GM12878 (cell line): ENCODE measurements at regions not wholly inside any gene's neighbourhood (a gene's known extent, or its start where the extent isn't known, plus 50 kb on each side); places are given as distances from the start of the nearest gene placed in this dataset.

Experiments used
- ATAC-seq: fragments of 200-7000 bp; cut with Tn5 transposase; 3 replicates; pipeline ENCODE4 v1.9.1; 2020; ENCODE audit warnings: mild to moderate bottlenecking, moderate library complexity
- BruUV-seq: library from RNA; stranded (reverse); fragments of 400-500 nt; replicated peaks from 2 replicates; lab custom pipeline; 2021; lab: Mats Ljungman, UMichigan
- CTCF ChIA-PET: fragments of 300-600 bp; sonication (Branson Sonifier 250); formaldehyde crosslinking; extraction: SDS; loops from one replicate; lab custom pipeline; 2021; ENCODE audit warnings: inconsistent platforms; lab: Yijun Ruan, JAX
- POLR2A ChIA-PET: fragments of 350-600 bp; formaldehyde crosslinking; extraction: SDS; loops from one replicate; lab custom pipeline; 2021; ENCODE audit warnings: inconsistent platforms; lab: Charles Lee
- RAD21 ChIA-PET: fragments of 300-600 bp; sonication (Branson Sonifier 250); formaldehyde crosslinking; loops from one replicate; lab custom pipeline; 2023; ENCODE audit warnings: antibody characterized with exemption; ENCODE audit not compliant: unreplicated experiment; lab: Charles Lee
- SMC1A ChIA-PET: fragments of 300-600 bp; sonication (Branson Sonifier 250); formaldehyde crosslinking; loops from one replicate; lab custom pipeline; 2023; ENCODE audit not compliant: unreplicated experiment, uncharacterized antibody; lab: Charles Lee
- DNase-seq: peaks from one replicate; pipeline ENCODE4 v3.0.0-alpha.2; 2011; ENCODE audit warnings: low read depth, low spot score
- FAIRE-seq: peaks from 3 replicates; lab custom pipeline; 2011; peaks lifted over from hg19 to GRCh38; lab: Jason Lieb, UNC
- H2AFZ ChIP-seq: 2 replicates; pipeline ENCODE4 v1.6.0; 2011; ENCODE audit warnings: low read depth, low read length, control low read depth; ENCODE audit not compliant: control insufficient read depth
- H3K27ac ChIP-seq: 2 replicates; pipeline ENCODE4 v1.5.1; 2011; ENCODE audit warnings: control low read depth; ENCODE audit not compliant: control insufficient read depth, insufficient read depth
- H3K27me3 ChIP-seq, 2 experiments: replicated peaks in 1 of 2; 2 replicates each; pipeline versions ENCODE4 v1.6.0 to v1.6.1; 2011; ENCODE audit warnings: low read length in 1 of 2; ENCODE audit not compliant: control insufficient read depth in 2 of 2, insufficient read depth in 2 of 2
- H3K36me3 ChIP-seq, 2 experiments: 2 replicates each; pipeline ENCODE4 v1.5.1; 2011; ENCODE audit warnings: low read length in 1 of 2; ENCODE audit not compliant: control insufficient read depth in 2 of 2, insufficient read depth in 2 of 2
- H3K4me1 ChIP-seq: 2 replicates; pipeline ENCODE4 v1.6.1; 2011; ENCODE audit warnings: mild to moderate bottlenecking, low read length, moderate library complexity, mixed read lengths; ENCODE audit not compliant: control insufficient read depth, insufficient read depth
- H3K4me2 ChIP-seq: 2 replicates; pipeline ENCODE4 v1.6.0; 2011; ENCODE audit warnings: control low read depth; ENCODE audit not compliant: control insufficient read depth, insufficient read depth
- H3K4me3 ChIP-seq: fragments of 200-600 bp; sonication (generic); 2 replicates; pipeline ENCODE4 v1.5.1; 2016
- H3K79me2 ChIP-seq: 2 replicates; pipeline ENCODE4 v1.6.0; 2011; ENCODE audit warnings: low read length; ENCODE audit not compliant: control insufficient read depth, insufficient read depth
- H3K9ac ChIP-seq: 2 replicates; pipeline ENCODE4 v1.8.0; 2011; ENCODE audit warnings: low read length, control low read depth, mixed read lengths; ENCODE audit not compliant: control insufficient read depth, insufficient read depth
- H3K9me3 ChIP-seq: replicated peaks from 3 replicates; pipeline ENCODE4 v1.5.1; 2011; ENCODE audit warnings: mild to moderate bottlenecking, low read length; ENCODE audit not compliant: control insufficient read depth, insufficient read depth
- H4K20me1 ChIP-seq: 2 replicates; pipeline ENCODE4 v1.6.0; 2011; ENCODE audit not compliant: control insufficient read depth, insufficient read depth
- BRCA1 ChIP-seq: IDR thresholded peaks from 2 replicates; pipeline ENCODE4 v1.6.1; 2011; ENCODE audit warnings: low read depth, low read length, improper control_type of control experiment
- CREM ChIP-seq: IDR thresholded peaks from 2 replicates; pipeline ENCODE4 v1.6.1; 2014; ENCODE audit warnings: antibody characterized with exemption, low read depth
- EZH2 ChIP-seq: IDR thresholded peaks from 2 replicates; pipeline ENCODE4 v1.6.1; 2012; ENCODE audit warnings: low read depth, mild to moderate bottlenecking, control low read depth, inconsistent platforms, low read length, borderline replicate concordance; ENCODE audit not compliant: control insufficient read depth
- FOXM1 ChIP-seq: IDR thresholded peaks from 2 replicates; pipeline ENCODE4 v1.6.1; 2012; ENCODE audit warnings: low read depth, mild to moderate bottlenecking, inconsistent platforms, low read length, moderate library complexity
- GABPA ChIP-seq: IDR thresholded peaks from 2 replicates; pipeline ENCODE4 v1.6.1; 2014; ENCODE audit warnings: antibody characterized with exemption, low read depth, mild to moderate bottlenecking, inconsistent platforms
- HDAC2 ChIP-seq: fragments of 200-600 bp; sonication (generic); IDR thresholded peaks from 2 replicates; pipeline ENCODE4 v1.6.1; 2017
- IKZF1 ChIP-seq: fragments of 450-650 bp; conservative IDR thresholded peaks from 2 replicates; pipeline ENCODE4 v1.6.1; 2017; ENCODE audit warnings: antibody characterized with exemption, mild to moderate bottlenecking
- IRF4 ChIP-seq: IDR thresholded peaks from 2 replicates; pipeline ENCODE4 v1.6.1; 2011; ENCODE audit warnings: low read depth, low read length
- KAT2A ChIP-seq: conservative IDR thresholded peaks from 2 replicates; pipeline ENCODE4 v1.6.1; 2011; ENCODE audit warnings: low read depth, low read length; ENCODE audit not compliant: control insufficient read depth
- NFIC ChIP-seq: IDR thresholded peaks from 2 replicates; pipeline ENCODE4 v1.6.1; 2012; ENCODE audit warnings: low read depth, mild to moderate bottlenecking, inconsistent platforms, low read length, moderate library complexity
- PAX8 ChIP-seq: fragments of 450-650 bp; IDR thresholded peaks from 2 replicates; pipeline ENCODE4 v1.6.1; 2017; ENCODE audit warnings: mild to moderate bottlenecking, moderate library complexity
- SMAD5 ChIP-seq: IDR thresholded peaks from 2 replicates; pipeline ENCODE4 v1.6.1; 2016; ENCODE audit warnings: antibody characterized with exemption, low read depth
- TAF1 ChIP-seq: IDR thresholded peaks from 2 replicates; pipeline ENCODE4 v1.6.1; 2011; ENCODE audit warnings: mild to moderate bottlenecking, low read depth, low read length, borderline replicate concordance
- ZNF207 ChIP-seq: fragments of 450-650 bp; IDR thresholded peaks from 2 replicates; pipeline ENCODE4 v1.6.1; 2014; ENCODE audit warnings: antibody characterized with exemption, mild to moderate bottlenecking, borderline replicate concordance
- ZNF384 ChIP-seq: IDR thresholded peaks from 2 replicates; pipeline ENCODE4 v1.6.1; 2012; ENCODE audit warnings: low read depth, mild to moderate bottlenecking, low read length, improper control_type of control experiment, borderline replicate concordance
- WGBS: methylation state at CpG from one replicate; pipeline ENCODE4 v1.1.6; 2016; ENCODE audit warnings: low lambda C conversion rate; ENCODE audit not compliant: insufficient replicate concordance, insufficient coverage; ENCODE audit errors: missing lambda C conversion rate; 5-methylcytosine and 5-hydroxymethylcytosine counted together
- in situ Hi-C: fragments of 300-500 bp; cut with MboI; formaldehyde crosslinking; loops from 9 replicates; pipeline ENCODE4 v1.14.3; 2018; ENCODE audit warnings: mixed read lengths
- intact Hi-C: fragments of 100-400 bp; cut with micrococcal nuclease; formaldehyde crosslinking; loops from one replicate; pipeline ENCODE4 v1.14.2; 2022; ENCODE audit not compliant: unreplicated experiment
- TF ChIP-seq, protein P1 (sequence below), 3 experiments: IDR thresholded peaks in 2 of 3; conservative IDR thresholded peaks in 1 of 3; 2 replicates each; pipeline ENCODE4 v1.5.1; 2011; ENCODE audit warnings: low read depth in 3 of 3, low read length in 3 of 3, mild to moderate bottlenecking in 3 of 3, control low read depth in 2 of 3, moderate library complexity in 2 of 3, inconsistent platforms in 1 of 3, mixed read lengths in 1 of 3; ENCODE audit not compliant: control insufficient read depth in 2 of 3, insufficient read depth in 1 of 3; ENCODE audit errors: extremely low read depth in 1 of 3
- TF ChIP-seq, protein P2 (sequence below): fragments of 450-650 bp; IDR thresholded peaks from 2 replicates; pipeline ENCODE4 v1.6.1; 2017; ENCODE audit warnings: mild to moderate bottlenecking, low read depth, inconsistent platforms; ENCODE audit not compliant: poor library complexity, severe bottlenecking
- TF ChIP-seq, protein P3 (sequence below): IDR thresholded peaks from 2 replicates; pipeline ENCODE4 v1.6.1; 2012; ENCODE audit warnings: low read length, inconsistent platforms

DNA sequence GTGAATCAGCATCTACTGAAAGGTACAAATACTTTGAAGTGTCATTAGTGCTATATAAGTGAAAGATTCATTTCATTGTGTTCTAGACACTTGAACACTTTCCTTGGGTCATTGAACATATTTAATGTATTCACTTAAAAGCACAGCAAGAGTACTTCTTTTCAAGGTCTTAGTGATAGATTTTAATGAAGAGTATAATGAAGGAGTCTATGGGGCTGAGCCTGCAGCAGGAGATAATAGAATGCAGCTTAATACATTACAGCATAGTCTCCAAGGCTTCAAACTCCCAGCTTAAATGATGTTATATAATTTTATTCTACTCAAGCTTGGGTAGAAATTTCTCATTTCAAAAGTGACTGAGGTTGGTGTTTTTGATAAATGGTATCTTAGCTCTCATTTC lies 66.1 kb upstream of the VEGFC start (continued):
- TF ChIP-seq FOXM1 (no peak), IRF4 (no peak)

DNA sequence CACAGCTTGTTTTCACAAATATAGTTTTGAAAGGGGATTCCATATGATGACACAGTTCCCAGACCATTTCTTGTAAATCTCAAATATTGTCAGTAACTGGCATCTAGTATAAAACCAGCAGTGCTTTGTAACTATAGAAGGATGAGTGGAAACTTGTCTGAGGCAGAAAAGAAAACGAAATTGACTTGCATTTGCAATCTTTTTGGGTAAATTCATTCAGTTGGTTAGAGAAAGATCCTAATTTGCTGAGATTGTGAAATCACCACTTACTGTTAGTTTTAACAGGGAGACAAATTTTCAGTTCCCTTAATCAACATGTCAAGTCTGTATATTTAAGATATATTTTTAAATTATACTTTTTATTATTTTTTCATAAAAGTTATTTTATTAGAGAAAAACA lies 71.5 kb upstream of the VEGFC start:
- DNase-seq (no peak), ATAC-seq (no peak), FAIRE-seq (no peak)
- no peaks in the 10 kb centered on the region for H3K9me3 ChIP-seq
- ChIA-PET SMC1A (interaction anchor here (1.2 kb wide), 1 partner anchor 26 kb away, joined by 3 read pairs; no protein-coding TSS in a partner anchor), POLR2A (no interaction called here), CTCF (no interaction called here), RAD21 (no interaction called here)
- no peaks in the 10 kb centered on the region for H3K36me3 ChIP-seq
- no peaks in the 10 kb centered on the region for H3K4me1 ChIP-seq
- no peak overlapping the region for H3K27ac ChIP-seq
- WGBS, result 0% methylated on average over 1 of the region's 1 CpG
- H3K27me3 ChIP-seq, result no peaks in the 10 kb centered on the region
- intact Hi-C loops (no loop called here), in situ Hi-C loops (no loop called here)
- no peak overlapping the region for H2AFZ ChIP-seq
- H4K20me1 ChIP-seq, result no peaks in the 10 kb centered on the region
- H3K4me2 ChIP-seq, result no peak overlapping the region
- no TSS peak for BruUV-seq
- H3K79me2 ChIP-seq, result no peaks in the 10 kb centered on the region
- H3K9ac ChIP-seq, result no peak overlapping the region
- no peak overlapping the region for H3K4me3 ChIP-seq
- TF ChIP-seq, protein P1, sequence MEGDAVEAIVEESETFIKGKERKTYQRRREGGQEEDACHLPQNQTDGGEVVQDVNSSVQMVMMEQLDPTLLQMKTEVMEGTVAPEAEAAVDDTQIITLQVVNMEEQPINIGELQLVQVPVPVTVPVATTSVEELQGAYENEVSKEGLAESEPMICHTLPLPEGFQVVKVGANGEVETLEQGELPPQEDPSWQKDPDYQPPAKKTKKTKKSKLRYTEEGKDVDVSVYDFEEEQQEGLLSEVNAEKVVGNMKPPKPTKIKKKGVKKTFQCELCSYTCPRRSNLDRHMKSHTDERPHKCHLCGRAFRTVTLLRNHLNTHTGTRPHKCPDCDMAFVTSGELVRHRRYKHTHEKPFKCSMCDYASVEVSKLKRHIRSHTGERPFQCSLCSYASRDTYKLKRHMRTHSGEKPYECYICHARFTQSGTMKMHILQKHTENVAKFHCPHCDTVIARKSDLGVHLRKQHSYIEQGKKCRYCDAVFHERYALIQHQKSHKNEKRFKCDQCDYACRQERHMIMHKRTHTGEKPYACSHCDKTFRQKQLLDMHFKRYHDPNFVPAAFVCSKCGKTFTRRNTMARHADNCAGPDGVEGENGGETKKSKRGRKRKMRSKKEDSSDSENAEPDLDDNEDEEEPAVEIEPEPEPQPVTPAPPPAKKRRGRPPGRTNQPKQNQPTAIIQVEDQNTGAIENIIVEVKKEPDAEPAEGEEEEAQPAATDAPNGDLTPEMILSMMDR (IDR thresholded peaks at IDR 0.05 in 2 of 3, conservative IDR thresholded peaks at IDR 0.05 in 1 of 3; ENCODE audit: control insufficient read depth in 2 of 3, extremely low read depth in 1 of 3, insufficient read depth in 1 of 3, low read depth in 3 of 3, low read length in 3 of 3), result no peak
- no peak for TF ChIP-seq ZNF207
- TF ChIP-seq, protein P2, sequence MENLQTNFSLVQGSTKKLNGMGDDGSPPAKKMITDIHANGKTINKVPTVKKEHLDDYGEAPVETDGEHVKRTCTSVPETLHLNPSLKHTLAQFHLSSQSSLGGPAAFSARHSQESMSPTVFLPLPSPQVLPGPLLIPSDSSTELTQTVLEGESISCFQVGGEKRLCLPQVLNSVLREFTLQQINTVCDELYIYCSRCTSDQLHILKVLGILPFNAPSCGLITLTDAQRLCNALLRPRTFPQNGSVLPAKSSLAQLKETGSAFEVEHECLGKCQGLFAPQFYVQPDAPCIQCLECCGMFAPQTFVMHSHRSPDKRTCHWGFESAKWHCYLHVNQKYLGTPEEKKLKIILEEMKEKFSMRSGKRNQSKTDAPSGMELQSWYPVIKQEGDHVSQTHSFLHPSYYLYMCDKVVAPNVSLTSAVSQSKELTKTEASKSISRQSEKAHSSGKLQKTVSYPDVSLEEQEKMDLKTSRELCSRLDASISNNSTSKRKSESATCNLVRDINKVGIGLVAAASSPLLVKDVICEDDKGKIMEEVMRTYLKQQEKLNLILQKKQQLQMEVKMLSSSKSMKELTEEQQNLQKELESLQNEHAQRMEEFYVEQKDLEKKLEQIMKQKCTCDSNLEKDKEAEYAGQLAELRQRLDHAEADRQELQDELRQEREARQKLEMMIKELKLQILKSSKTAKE, result no peak
- TF ChIP-seq KAT2A, result no peak
- TF ChIP-seq BRCA1, result no peak
- TF ChIP-seq, protein P3, sequence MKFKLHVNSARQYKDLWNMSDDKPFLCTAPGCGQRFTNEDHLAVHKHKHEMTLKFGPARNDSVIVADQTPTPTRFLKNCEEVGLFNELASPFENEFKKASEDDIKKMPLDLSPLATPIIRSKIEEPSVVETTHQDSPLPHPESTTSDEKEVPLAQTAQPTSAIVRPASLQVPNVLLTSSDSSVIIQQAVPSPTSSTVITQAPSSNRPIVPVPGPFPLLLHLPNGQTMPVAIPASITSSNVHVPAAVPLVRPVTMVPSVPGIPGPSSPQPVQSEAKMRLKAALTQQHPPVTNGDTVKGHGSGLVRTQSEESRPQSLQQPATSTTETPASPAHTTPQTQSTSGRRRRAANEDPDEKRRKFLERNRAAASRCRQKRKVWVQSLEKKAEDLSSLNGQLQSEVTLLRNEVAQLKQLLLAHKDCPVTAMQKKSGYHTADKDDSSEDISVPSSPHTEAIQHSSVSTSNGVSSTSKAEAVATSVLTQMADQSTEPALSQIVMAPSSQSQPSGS, result no peak
- no peak for TF ChIP-seq IKZF1
- TF ChIP-seq NFIC, result no peak
- no peak for TF ChIP-seq HDAC2
- TF ChIP-seq EZH2, result no peak
- TF ChIP-seq CREM, result no peak
- TF ChIP-seq SMAD5, result no peak
- no peak for TF ChIP-seq GABPA
- no peak for TF ChIP-seq TAF1
- TF ChIP-seq PAX8, result no peak
- no peak for TF ChIP-seq ZNF384
